HG02885 (cell line): ENCODE measurements at regions not wholly inside any gene's neighbourhood (a gene's known extent, or its start where the extent isn't known, plus 50 kb on each side); places are given as distances from the start of the nearest gene placed in this dataset.

ENCODE experiments used
- ATAC-seq: cut with Tn5 transposase; IDR thresholded peaks from one replicate; pipeline ENCODE4 v1.9.1; 2021; ENCODE audit warnings: mild to moderate bottlenecking; ENCODE audit not compliant: unreplicated experiment, poor library complexity

- ATAC-seq: no peak
These were observed 50.3 kb upstream of the GADD45G start for GRCh38 chr9:89554307-89555035.

- ATAC-seq: no peak
These were observed 51.3 kb upstream of the GADD45G start for GRCh38 chr9:89553451-89554010.

GRCh38 chr9:89550346-89550927 lies 52.5 kb upstream of the SEMA4D start:
- no peak for ATAC-seq

- ATAC-seq: peak; percentile 85
These were observed 51.2 kb upstream of the SEMA4D start for GRCh38 chr9:89549031-89549644.

- ATAC-seq: no peak
These were observed 50.2 kb upstream of the SEMA4D start for GRCh38 chr9:89548071-89548638.
